ENCODE measurements at regions not wholly inside any gene's neighbourhood (a gene's known extent, or its start where the extent isn't known, plus 50 kb on each side); places are given as distances from the start of the nearest gene placed in this dataset.

GRCh38 chr4:32798471-32799159 is 2078.4 kb downstream of the PCDH7 start:
- no peak overlapping the region for H3K27ac Mint-ChIP-seq
- no peak overlapping the region for H3K4me3 Mint-ChIP-seq
- no peaks in the 10 kb centered on the region for H3K9me3 Mint-ChIP-seq
- no peaks in the 10 kb centered on the region for H3K27me3 Mint-ChIP-seq (ENCODE audit: low read depth)
- no peak for TF ChIP-seq CTCF (IDR thresholded peaks at IDR 0.05; ENCODE audit: unreplicated experiment in 3 of 3)
- no peaks in the 10 kb centered on the region for H3K4me1 Mint-ChIP-seq
- no peaks in the 10 kb centered on the region for H3K36me3 Mint-ChIP-seq (ENCODE audit: low read depth)

- Mint-ChIP-seq H3K36me3 (ENCODE audit: low read depth) (no peaks in the 10 kb centered on the region), H3K4me3 (no peak overlapping the region), H3K27ac (no peak overlapping the region), H3K4me1 (no peaks in the 10 kb centered on the region), H3K9me3 (peaks cover 30% of the 10 kb centered on the region), H3K27me3 (ENCODE audit: low read depth) (peaks cover 3% of the 10 kb centered on the region)
- TF ChIP-seq CTCF (IDR thresholded peaks at IDR 0.05; ENCODE audit: unreplicated experiment in 3 of 3), result no peak
These were observed 2104.2 kb downstream of the PCDH7 start for GRCh38 chr4:32824336-32824735.

- TF ChIP-seq CTCF (IDR thresholded peaks at IDR 0.05; ENCODE audit: unreplicated experiment in 3 of 3), result no peak
- Mint-ChIP-seq H3K9me3 (peaks cover 32% of the 10 kb centered on the region), H3K27ac (no peak overlapping the region), H3K27me3 (ENCODE audit: low read depth) (peaks cover 3% of the 10 kb centered on the region), H3K4me1 (no peaks in the 10 kb centered on the region), H3K36me3 (ENCODE audit: low read depth) (no peaks in the 10 kb centered on the region), H3K4me3 (no peak overlapping the region)
These were observed 2106.0 kb downstream of the PCDH7 start for GRCh38 chr4:32826169-32826568.

GRCh38 chr4:32830160-32830559 is 2110.0 kb downstream of the PCDH7 start:
- TF ChIP-seq CTCF (IDR thresholded peaks at IDR 0.05; ENCODE audit: unreplicated experiment in 3 of 3), result no peak
- Mint-ChIP-seq H3K4me1 (no peaks in the 10 kb centered on the region), H3K27ac (no peak overlapping the region), H3K4me3 (no peak overlapping the region), H3K36me3 (ENCODE audit: low read depth) (no peaks in the 10 kb centered on the region), H3K27me3 (ENCODE audit: low read depth) (peaks cover 3% of the 10 kb centered on the region), H3K9me3 (peaks cover 22% of the 10 kb centered on the region)

GRCh38 chr4:32831104-32831503 is 2110.9 kb downstream of the PCDH7 start:
- Mint-ChIP-seq H3K4me1 (no peaks in the 10 kb centered on the region), H3K27ac (no peak overlapping the region), H3K36me3 (ENCODE audit: low read depth) (no peaks in the 10 kb centered on the region), H3K9me3 (peaks cover 22% of the 10 kb centered on the region), H3K27me3 (ENCODE audit: low read depth) (peaks cover 3% of the 10 kb centered on the region), H3K4me3 (no peak overlapping the region)
- TF ChIP-seq CTCF (IDR thresholded peaks at IDR 0.05; ENCODE audit: unreplicated experiment in 3 of 3), result no peak

All from nephron (organoid).